ENCODE measurements at regions not wholly inside any gene's neighbourhood (a gene's known extent, or its start where the extent isn't known, plus 50 kb on each side); places are given as distances from the start of the nearest gene placed in this dataset.

DNA sequence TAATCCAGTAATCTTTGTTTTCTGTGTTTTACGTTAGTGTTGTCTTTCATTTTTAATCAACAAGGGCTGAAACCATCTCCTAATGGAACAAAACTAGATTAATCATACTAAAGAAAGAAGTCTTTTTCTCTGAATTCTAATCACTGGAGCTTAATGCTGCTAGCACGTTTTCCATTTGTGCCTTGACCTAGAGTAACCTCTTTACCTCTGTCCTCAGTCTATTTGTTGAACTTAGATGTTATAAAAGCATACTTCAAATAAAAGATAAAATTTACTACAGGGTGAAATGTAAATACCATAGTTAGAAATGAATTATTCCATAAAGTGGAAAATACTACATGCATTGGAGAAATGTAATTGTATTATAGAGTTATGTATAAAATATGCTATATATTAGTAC lies 207.1 kb downstream of the NKX6-1 start:
- TF ChIP-seq POLR2A (IDR thresholded peaks at IDR 0.05; ENCODE audit: low read depth, low read length) (no peak), CTCF (IDR thresholded peaks at IDR 0.05; ENCODE audit: extremely low read depth in 1 of 2, insufficient read depth in 1 of 2, low read depth in 1 of 2, low read length in 2 of 2) (no peak), POLR2AphosphoS5 (IDR thresholded peaks at IDR 0.05; ENCODE audit: insufficient read depth, low read depth, low read length) (no peak), JUN (IDR thresholded peaks at IDR 0.05; ENCODE audit: borderline replicate concordance, insufficient read depth, insufficient read length, low read depth) (no peak), FOS (IDR thresholded peaks at IDR 0.05; ENCODE audit: borderline replicate concordance, insufficient read depth, low read length) (no peak), EZH2 (IDR thresholded peaks at IDR 0.05; ENCODE audit: borderline replicate concordance, low read depth, low read length, severe bottlenecking) (no peak)
